HG02970 (cell line): ENCODE measurements at regions not wholly inside any gene's neighbourhood (a gene's known extent, or its start where the extent isn't known, plus 50 kb on each side); places are given as distances from the start of the nearest gene placed in this dataset.

Experiments used
- ATAC-seq: cut with Tn5 transposase; IDR thresholded peaks from one replicate; pipeline ENCODE4 v1.9.1; 2021; ENCODE audit warnings: mild to moderate bottlenecking, moderate library complexity, moderate number of reproducible peaks; ENCODE audit not compliant: unreplicated experiment, low FRiP score

- ATAC-seq, result no peak
Observed at GRCh38 chr10:78964952-78965633, 103.7 kb upstream of the ZMIZ1 start.

GRCh38 chr10:78966182-78966787 is 102.5 kb upstream of the ZMIZ1 start:
- ATAC-seq, result no peak

DNA sequence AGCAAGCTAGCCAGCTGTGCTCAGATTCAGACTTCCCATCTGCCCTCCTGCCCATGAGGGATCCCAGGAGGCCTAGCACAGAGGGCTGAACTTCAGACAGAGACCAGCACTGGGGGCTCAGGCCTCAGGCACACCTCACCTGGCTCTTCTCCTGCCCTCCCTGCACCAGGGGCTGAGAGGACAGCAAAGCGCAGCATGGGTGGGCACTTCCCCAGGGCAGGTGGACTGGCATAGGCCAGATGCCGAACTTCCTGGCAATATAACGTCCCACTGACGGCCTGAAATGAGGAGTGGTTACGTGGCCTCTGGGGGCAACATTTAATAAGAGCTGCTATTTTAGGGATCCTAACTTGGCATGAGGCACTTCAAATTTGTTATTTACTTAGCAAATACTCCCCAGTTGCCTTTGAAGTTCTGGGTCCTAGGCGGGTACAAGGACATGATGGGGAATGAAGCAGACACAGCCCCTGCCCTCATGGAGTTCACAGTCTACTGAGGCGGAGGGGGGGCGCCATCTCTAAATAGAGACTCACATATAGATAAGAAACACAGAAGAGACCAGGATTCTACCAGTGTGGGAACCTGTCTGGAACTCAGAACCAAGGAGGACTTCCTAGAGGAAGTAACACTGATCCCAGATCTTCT is 101.8 kb upstream of the ZMIZ1 start:
- no peak for ATAC-seq

DNA sequence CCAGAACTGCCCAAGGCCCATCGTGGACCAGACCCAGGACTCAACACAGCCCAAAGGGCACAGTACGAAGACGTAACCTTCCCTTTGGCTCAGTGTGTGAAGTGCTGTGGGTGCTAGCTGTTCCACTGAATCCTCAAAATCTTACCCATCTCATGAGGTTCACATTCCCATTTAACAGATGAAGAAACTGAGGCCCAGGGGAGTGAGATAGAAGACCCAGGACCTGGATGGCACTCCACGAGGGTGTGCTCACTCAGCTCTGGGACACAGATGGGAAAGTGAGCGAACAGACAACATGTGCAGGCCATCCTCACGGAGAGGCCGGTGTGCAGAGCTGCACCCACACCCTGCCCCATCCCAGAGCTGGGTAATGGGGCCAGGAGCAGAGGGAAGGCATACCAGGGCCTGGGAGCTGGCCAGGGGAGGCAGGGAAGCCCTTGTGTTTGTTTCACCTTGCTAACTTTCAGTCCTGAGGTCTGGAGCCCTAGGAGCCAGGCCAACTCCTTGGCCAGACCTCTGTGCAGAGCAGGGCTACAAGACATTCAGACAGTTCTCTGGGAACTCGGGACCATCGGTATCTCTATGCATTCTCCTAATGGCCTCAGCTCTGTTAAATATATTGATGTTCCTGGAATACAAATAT is 100.3 kb upstream of the ZMIZ1 start:
- ATAC-seq, result no peak

DNA sequence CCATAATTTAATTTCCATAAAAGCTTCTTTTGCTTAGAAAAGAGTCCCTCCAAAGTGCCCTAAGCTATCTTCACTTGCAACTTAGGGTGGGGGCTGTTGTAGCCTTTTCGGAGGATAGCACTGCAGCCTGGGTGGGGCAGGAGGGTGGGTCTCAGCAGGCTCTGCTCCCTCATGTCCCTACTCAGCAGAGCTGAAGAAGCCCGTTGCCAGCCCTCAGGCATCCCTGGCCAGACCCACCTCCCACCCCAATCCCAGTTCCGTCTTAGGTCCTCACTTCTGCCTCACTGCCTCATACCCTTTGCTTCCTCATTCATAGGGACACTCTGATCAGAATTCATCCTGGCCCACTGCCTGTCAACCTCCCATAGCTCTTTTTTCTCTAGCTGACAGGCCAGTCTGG is 99.8 kb upstream of the ZMIZ1 start:
- ATAC-seq, result no peak

DNA sequence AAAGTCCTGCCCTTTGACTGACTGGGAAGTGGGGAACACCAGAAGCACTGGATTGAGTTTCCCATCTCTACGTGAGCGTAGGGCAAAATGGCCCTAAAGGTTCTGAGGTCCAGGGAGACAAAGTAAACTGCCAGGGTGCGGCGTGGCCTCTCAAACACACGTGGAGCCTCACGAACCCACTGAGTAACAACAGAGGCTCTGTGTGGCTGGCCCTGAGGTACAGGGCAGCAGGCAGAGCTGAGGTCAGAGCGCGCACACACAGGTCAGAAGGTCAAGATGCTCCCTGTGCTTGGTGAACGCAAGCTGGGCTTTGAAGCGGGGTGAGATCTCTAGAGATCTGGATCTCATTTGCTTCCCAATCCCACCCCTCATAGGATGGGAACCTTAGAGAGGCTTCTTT is 99.0 kb upstream of the ZMIZ1 start:
- ATAC-seq, result no peak

GRCh38 chr10:78970261-78970660 is 98.5 kb upstream of the ZMIZ1 start:
- no peak for ATAC-seq

DNA sequence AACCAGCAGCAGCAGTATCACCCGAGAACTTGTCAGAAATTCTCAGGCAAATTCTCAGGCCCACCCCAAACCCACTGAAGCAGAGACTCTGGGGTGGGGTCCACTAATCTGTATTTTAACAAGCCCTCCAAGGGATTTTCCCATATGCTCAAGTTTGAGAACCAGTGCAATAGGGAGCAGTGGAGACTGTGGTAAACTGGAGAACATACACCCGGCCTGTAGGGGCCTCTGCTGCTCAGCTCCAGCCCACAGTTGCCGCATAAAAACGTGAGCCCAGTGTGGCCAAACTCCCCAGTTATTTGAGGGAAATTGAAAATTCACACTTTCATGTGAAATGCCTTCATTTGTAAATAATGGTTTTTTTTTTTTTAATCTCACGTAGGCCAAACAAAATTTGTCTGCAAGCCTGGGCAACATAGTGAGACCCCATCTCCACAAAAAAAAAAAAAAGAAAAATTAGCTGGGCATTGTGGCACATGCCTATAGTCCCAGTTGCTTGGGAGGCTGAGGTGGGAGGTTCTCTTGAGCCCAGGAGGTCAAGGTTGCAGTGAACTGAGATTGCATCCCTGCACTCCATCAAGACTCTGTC is 97.6 kb upstream of the ZMIZ1 start:
- ATAC-seq, result no peak

- ATAC-seq, result no peak
Observed at GRCh38 chr10:78972160-78972946, 96.4 kb upstream of the ZMIZ1 start.

- ATAC-seq, result peak; percentile 72
Observed at GRCh38 chr10:78972947-78973900, 95.5 kb upstream of the ZMIZ1 start.

DNA sequence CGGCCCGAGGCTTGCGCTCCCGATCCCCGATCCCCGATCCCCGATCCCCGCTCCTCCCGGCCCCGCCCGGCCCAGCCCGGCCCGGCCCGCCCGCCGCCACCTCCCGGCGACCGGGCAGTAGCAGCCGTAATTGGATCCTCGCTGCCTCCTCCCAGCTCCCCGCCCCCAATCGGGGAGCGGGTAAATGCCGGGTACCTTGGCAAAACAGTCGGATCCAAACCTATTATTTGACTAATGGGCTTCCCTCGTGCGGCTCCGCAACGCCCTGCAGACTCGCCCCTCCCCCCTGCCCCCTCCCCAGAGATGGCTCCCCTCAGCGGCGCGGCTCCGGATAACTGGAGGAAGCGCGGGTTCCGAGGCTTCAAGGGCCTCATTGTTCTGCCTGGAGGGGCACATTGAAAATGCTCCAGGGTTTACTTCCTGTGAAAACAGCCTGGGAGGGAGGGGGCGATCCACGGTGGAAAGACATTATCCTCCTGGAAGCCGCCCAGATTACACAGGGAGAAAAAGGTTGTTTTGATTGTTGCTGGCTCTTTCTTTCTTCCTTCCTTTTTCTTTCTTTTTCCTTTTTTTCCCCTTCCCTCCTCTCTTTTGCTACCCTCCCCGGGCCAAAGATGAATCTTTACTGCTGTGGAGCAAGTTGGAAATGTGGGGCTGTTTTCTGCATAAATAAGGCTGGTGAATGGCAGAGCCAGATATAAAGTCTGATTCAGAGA is 94.7 kb upstream of the ZMIZ1 start:
- ATAC-seq, result peak; percentile 43

- ATAC-seq, result peak; percentile 26
Observed at GRCh38 chr10:78974617-78975317, 94.0 kb upstream of the ZMIZ1 start.

- ATAC-seq, result no peak
Observed at GRCh38 chr10:78975926-78976325, 92.8 kb upstream of the ZMIZ1 start.

- no peak for ATAC-seq
Observed at GRCh38 chr10:78976825-78977755, 91.7 kb upstream of the ZMIZ1 start.

DNA sequence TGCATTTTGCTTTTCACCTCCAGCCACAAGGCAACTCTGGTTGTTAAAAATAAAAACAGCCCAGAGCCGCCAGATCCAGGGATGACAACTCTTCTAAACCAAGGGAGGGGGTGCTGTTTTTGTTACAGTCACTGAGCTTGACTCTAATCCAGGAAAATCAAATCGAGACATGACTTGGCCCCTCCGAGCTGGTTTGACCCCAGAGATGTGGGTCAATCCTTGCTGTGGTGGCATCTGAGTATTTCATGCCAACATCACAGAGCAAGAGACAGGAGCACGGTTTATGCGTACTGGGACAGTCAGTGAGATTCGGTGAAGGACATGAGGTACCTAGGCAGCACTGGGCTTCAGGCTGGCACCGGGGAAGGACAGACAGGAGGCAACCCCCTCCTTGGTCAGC is 88.8 kb upstream of the ZMIZ1 start:
- no peak for ATAC-seq

- no peak for ATAC-seq
Observed at GRCh38 chr10:78980354-78980753, 88.4 kb upstream of the ZMIZ1 start.

- no peak for ATAC-seq
Observed at GRCh38 chr10:78980815-78981214, 88.0 kb upstream of the ZMIZ1 start.
